Esophagus muscularis mucosa (tissue), 4 donors: ENCODE measurements at regions not wholly inside any gene's neighbourhood (a gene's known extent, or its start where the extent isn't known, plus 50 kb on each side); places are given as distances from the start of the nearest gene placed in this dataset.

Experiments
- EP300 ChIP-seq: sonication (generic); formaldehyde crosslinking; IDR thresholded peaks from one replicate; pipeline ENCODE4 v1.6.1; 2017; ENCODE audit warnings: antibody characterized with exemption
- POLR2A ChIP-seq: fragments of 450-650 bp; IDR thresholded peaks from one replicate; pipeline ENCODE4 v1.6.1; 2017; ENCODE audit warnings: antibody characterized with exemption, moderate library complexity, mild to moderate bottlenecking, low read depth
- TF ChIP-seq, protein P1 (sequence below), 3 experiments: fragments of 200-600 bp in 2 of 3; fragments of 450-650 bp in 1 of 3; sonication (generic) in 2 of 3; IDR thresholded peaks; one replicate each; pipeline ENCODE4 v1.5.1; 2017 to 2019; ENCODE audit warnings: antibody characterized with exemption in 3 of 3, mild to moderate bottlenecking in 2 of 3, moderate library complexity in 1 of 3

DNA sequence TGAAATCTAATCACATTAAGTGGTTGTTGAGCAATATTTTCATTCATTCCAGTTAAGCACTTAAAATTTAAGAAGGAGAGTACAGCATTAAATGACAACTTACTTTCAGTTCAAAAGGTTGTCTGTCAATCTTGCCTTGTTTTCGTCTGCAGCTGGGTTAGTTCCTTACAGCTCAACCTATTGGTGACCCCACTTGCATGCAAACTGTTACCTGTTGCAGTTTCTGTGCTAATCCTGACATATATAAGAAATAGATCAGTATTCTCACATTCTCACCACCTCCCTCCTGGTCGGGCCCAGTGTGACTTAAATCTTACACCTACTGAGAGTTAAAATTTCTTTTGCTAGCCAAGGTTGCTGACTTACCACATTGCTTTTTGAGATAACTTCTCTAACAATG is 191.8 kb upstream of the SMC2 start:
- TF ChIP-seq, protein P1, sequence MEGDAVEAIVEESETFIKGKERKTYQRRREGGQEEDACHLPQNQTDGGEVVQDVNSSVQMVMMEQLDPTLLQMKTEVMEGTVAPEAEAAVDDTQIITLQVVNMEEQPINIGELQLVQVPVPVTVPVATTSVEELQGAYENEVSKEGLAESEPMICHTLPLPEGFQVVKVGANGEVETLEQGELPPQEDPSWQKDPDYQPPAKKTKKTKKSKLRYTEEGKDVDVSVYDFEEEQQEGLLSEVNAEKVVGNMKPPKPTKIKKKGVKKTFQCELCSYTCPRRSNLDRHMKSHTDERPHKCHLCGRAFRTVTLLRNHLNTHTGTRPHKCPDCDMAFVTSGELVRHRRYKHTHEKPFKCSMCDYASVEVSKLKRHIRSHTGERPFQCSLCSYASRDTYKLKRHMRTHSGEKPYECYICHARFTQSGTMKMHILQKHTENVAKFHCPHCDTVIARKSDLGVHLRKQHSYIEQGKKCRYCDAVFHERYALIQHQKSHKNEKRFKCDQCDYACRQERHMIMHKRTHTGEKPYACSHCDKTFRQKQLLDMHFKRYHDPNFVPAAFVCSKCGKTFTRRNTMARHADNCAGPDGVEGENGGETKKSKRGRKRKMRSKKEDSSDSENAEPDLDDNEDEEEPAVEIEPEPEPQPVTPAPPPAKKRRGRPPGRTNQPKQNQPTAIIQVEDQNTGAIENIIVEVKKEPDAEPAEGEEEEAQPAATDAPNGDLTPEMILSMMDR (IDR thresholded peaks at IDR 0.05): no peak
- TF ChIP-seq EP300 (no peak), POLR2A (no peak)
